ENCODE measurements at regions not wholly inside any gene's neighbourhood (a gene's known extent, or its start where the extent isn't known, plus 50 kb on each side); places are given as distances from the start of the nearest gene placed in this dataset.
"Not testable (repeated sequence)": the region's sequence is repeated elsewhere in the genome, so short reads cannot be mapped to it uniquely, and the experiment has no call there.

GRCh38 chr6:95741045-95741444, 163.7 kb downstream of the MANEA start:
- H3K36me3 ChIP-seq = no peaks in the 10 kb centered on the region
- no peaks in the 10 kb centered on the region for H3K4me1 ChIP-seq
- H3K27ac ChIP-seq = no peak overlapping the region
- no peaks in the 10 kb centered on the region for H3K9me3 ChIP-seq
- no peak for DNase-seq (ENCODE audit: low spot score in 2 of 2)
- H3K4me3 ChIP-seq = no peak overlapping the region
- no peak for TF ChIP-seq POLR2A (IDR thresholded peaks at IDR 0.05)
- TF ChIP-seq CTCF (IDR thresholded peaks at IDR 0.05) = no peak
- no peak for TF ChIP-seq EP300 (IDR thresholded peaks at IDR 0.05)
- H3K27me3 ChIP-seq = no peaks in the 10 kb centered on the region
- 49 to 60% methylated on average over 4 of the region's 4 CpGs for WGBS, 2 donors

GRCh38 chr6:95742767-95743289, 165.5 kb downstream of the MANEA start:
- Histone ChIP-seq H3K9me3 (no peaks in the 10 kb centered on the region), H3K4me3 (no peak overlapping the region), H3K27me3 (no peaks in the 10 kb centered on the region), H3K27ac (no peak overlapping the region), H3K4me1 (no peaks in the 10 kb centered on the region), H3K36me3 (no peaks in the 10 kb centered on the region)
- TF ChIP-seq EP300 (IDR thresholded peaks at IDR 0.05) (no peak), CTCF (IDR thresholded peaks at IDR 0.05) (no peak), POLR2A (IDR thresholded peaks at IDR 0.05) (no peak)
- no peak for DNase-seq (ENCODE audit: low spot score in 2 of 2)

- no peaks in the 10 kb centered on the region for H3K27me3 ChIP-seq
- no peak for TF ChIP-seq POLR2A (IDR thresholded peaks at IDR 0.05)
- no peak for TF ChIP-seq EP300 (IDR thresholded peaks at IDR 0.05)
- TF ChIP-seq CTCF (IDR thresholded peaks at IDR 0.05) = no peak
- H3K4me1 ChIP-seq = no peaks in the 10 kb centered on the region
- WGBS, 2 donors = 75 to 76% methylated on average over 4 of the region's 4 CpGs
- DNase-seq (ENCODE audit: low spot score in 2 of 2) = no peak
- H3K9me3 ChIP-seq = no peaks in the 10 kb centered on the region
- H3K36me3 ChIP-seq = no peaks in the 10 kb centered on the region
- no peak overlapping the region for H3K27ac ChIP-seq
- H3K4me3 ChIP-seq = no peak overlapping the region
Measured at GRCh38 chr6:95743591-95743990, 166.3 kb downstream of the MANEA start.

GRCh38 chr6:95758236-95759069, 181.1 kb downstream of the MANEA start:
- not testable (repeated sequence) for H3K4me1 ChIP-seq
- 80 to 91% methylated on average over 25 to 33 of the region's 36 CpGs for WGBS, 2 donors

GRCh38 chr6:95767897-95768463, 190.6 kb downstream of the MANEA start:
- no peaks in the 10 kb centered on the region for H3K27me3 ChIP-seq
- TF ChIP-seq CTCF (IDR thresholded peaks at IDR 0.05) (no peak), EP300 (IDR thresholded peaks at IDR 0.05) (no peak), POLR2A (IDR thresholded peaks at IDR 0.05) (no peak)
- H3K27ac ChIP-seq = no peak overlapping the region
- DNase-seq (ENCODE audit: low spot score in 2 of 2) = no peak
- no peaks in the 10 kb centered on the region for H3K36me3 ChIP-seq
- 59 to 78% methylated on average over 4 of the region's 4 CpGs for WGBS, 2 donors
- H3K9me3 ChIP-seq = no peaks in the 10 kb centered on the region
- no peak overlapping the region for H3K4me3 ChIP-seq
- H3K4me1 ChIP-seq = no peaks in the 10 kb centered on the region

More at GRCh38 chr6:95758236-95759069, 181.1 kb downstream of the MANEA start:
- DNase-seq (ENCODE audit: low spot score in 2 of 2); H3K9me3 ChIP-seq; H3K4me3 ChIP-seq; H3K27ac ChIP-seq; H3K36me3 ChIP-seq; H3K27me3 ChIP-seq: not testable (repeated sequence)
